CD14-positive monocyte (primary cell): ENCODE measurements at regions not wholly inside any gene's neighbourhood (a gene's known extent, or its start where the extent isn't known, plus 50 kb on each side); places are given as distances from the start of the nearest gene placed in this dataset.

Experiments
- DNase-seq, 3 donors: peaks; one replicate each; pipeline ENCODE4 v3.0.0-alpha.2; 2011 to 2022
- H2AFZ ChIP-seq: 2 replicates; pipeline ENCODE4 v1.6.0; 2012; ENCODE audit warnings: mild to moderate bottlenecking, low read depth, low read length, inconsistent platforms; ENCODE audit not compliant: insufficient read depth, poor library complexity, severe bottlenecking
- H3K27ac ChIP-seq, 2 donors: 1 replicate in 1 of 2; 2 replicates in 1 of 2; pipeline ENCODE4 v1.5.1; 2012 to 2013; ENCODE audit warnings: low read length in 2 of 2, control low read depth in 1 of 2, inconsistent platforms in 1 of 2, low read depth in 1 of 2, mild to moderate bottlenecking in 1 of 2
- H3K27me3 ChIP-seq, 2 donors: one replicate each; pipeline versions ENCODE4 v1.6.0 to v1.6.1; 2011 to 2013; ENCODE audit warnings: low read length in 2 of 2; ENCODE audit not compliant: control insufficient read depth in 2 of 2, insufficient read depth in 2 of 2
- H3K36me3 ChIP-seq, 2 donors: replicated peaks in 1 of 2; 1 replicate in 1 of 2; 2 replicates in 1 of 2; pipeline versions ENCODE4 v1.5.1 to v1.6.1; 2012 to 2013; ENCODE audit warnings: low read length in 2 of 2, control low read depth in 1 of 2, inconsistent platforms in 1 of 2, mild to moderate bottlenecking in 1 of 2; ENCODE audit not compliant: insufficient read depth in 2 of 2, control insufficient read depth in 1 of 2
- H3K4me1 ChIP-seq, 2 donors: 1 replicate in 1 of 2; 2 replicates in 1 of 2; pipeline versions ENCODE4 v1.5.1 to v1.6.1; 2012 to 2013; ENCODE audit warnings: low read length in 2 of 2, control low read depth in 1 of 2, inconsistent platforms in 1 of 2, mild to moderate bottlenecking in 1 of 2, moderate library complexity in 1 of 2; ENCODE audit not compliant: insufficient read depth in 2 of 2, control insufficient read depth in 1 of 2
- H3K4me2 ChIP-seq: replicated peaks from 2 replicates; pipeline ENCODE3; 2012; ENCODE audit warnings: low read length, moderate library complexity, mild to moderate bottlenecking; ENCODE audit not compliant: poor library complexity, severe bottlenecking; ENCODE audit errors: extremely low read depth
- H3K4me3 ChIP-seq, 3 experiments: fragments of 200-600 bp in 1 of 3; sonication (generic) in 1 of 3; replicated peaks in 1 of 3; 1 replicate in 2 of 3; 2 replicates in 1 of 3; pipeline ENCODE4 v1.5.1; 2011 to 2013; ENCODE audit warnings: low read length in 3 of 3, mild to moderate bottlenecking in 3 of 3, control low read depth in 2 of 3, low read depth in 2 of 3, inconsistent platforms in 1 of 3, moderate library complexity in 1 of 3
- H3K79me2 ChIP-seq: 2 replicates; pipeline ENCODE4 v1.6.0; 2012; ENCODE audit warnings: mild to moderate bottlenecking, control low read depth, inconsistent platforms, low read length, moderate library complexity; ENCODE audit not compliant: insufficient read depth
- H3K9ac ChIP-seq: 2 replicates; pipeline ENCODE4 v1.6.0; 2017; ENCODE audit warnings: low read length, mild to moderate bottlenecking; ENCODE audit not compliant: insufficient read depth, poor library complexity, severe bottlenecking
- H3K9me3 ChIP-seq, 2 donors: replicated peaks in 1 of 2; 1 replicate in 1 of 2; 2 replicates in 1 of 2; pipeline versions ENCODE4 v1.5.1 to v1.6.1; 2012 to 2013; ENCODE audit warnings: low read length in 2 of 2, control low read depth in 1 of 2; ENCODE audit not compliant: control insufficient read depth in 1 of 2, insufficient read depth in 1 of 2
- H4K20me1 ChIP-seq: 2 replicates; pipeline ENCODE4 v1.6.0; 2012; ENCODE audit warnings: mild to moderate bottlenecking, low read length, control low read depth, moderate library complexity; ENCODE audit not compliant: insufficient read depth
- H3K27ac Mint-ChIP-seq, 7 donors: one replicate each; pipeline ENCODE4 v1.8.0; 2020; ENCODE audit warnings: mild to moderate bottlenecking in 7 of 7, mixed read lengths in 7 of 7, moderate library complexity in 6 of 7, inconsistent platforms in 2 of 7
- H3K27me3 Mint-ChIP-seq, 3 donors: one replicate each; pipeline ENCODE4 v1.8.0; 2021 to 2022; ENCODE audit warnings: low read depth in 3 of 3, mild to moderate bottlenecking in 3 of 3, mixed read lengths in 3 of 3, moderate library complexity in 3 of 3, inconsistent platforms in 1 of 3
- H3K36me3 Mint-ChIP-seq, 2 donors: one replicate each; pipeline ENCODE4 v1.8.0; 2020; ENCODE audit warnings: mixed read lengths in 2 of 2, inconsistent platforms in 1 of 2, mild to moderate bottlenecking in 1 of 2
- H3K4me1 Mint-ChIP-seq: one replicate; pipeline ENCODE4 v1.8.0; 2020; ENCODE audit warnings: mild to moderate bottlenecking, mixed read lengths
- H3K4me3 Mint-ChIP-seq, 2 donors: one replicate each; pipeline ENCODE4 v1.8.0; 2020; ENCODE audit warnings: mild to moderate bottlenecking in 2 of 2, mixed read lengths in 2 of 2, moderate library complexity in 1 of 2
- H3K9me3 Mint-ChIP-seq, 7 donors: one replicate each; pipeline ENCODE4 v1.8.0; 2020 to 2022; ENCODE audit warnings: mixed read lengths in 7 of 7, mild to moderate bottlenecking in 6 of 7, moderate library complexity in 6 of 7, inconsistent platforms in 2 of 7
- CTCF ChIP-seq: fragments of 200-600 bp; IDR thresholded peaks from one replicate; pipeline ENCODE4 v1.8.0; 2022; ENCODE audit warnings: antibody characterized with exemption, mild to moderate bottlenecking
- WGBS: methylation state at CpG from one replicate; pipeline ENCODE4 v1.1.5; 2013; ENCODE audit warnings: missing lambda C conversion rate; ENCODE audit not compliant: insufficient coverage; 5-methylcytosine and 5-hydroxymethylcytosine counted together
- intact Hi-C, 2 donors: fragments of 100-400 bp; cut with micrococcal nuclease; formaldehyde crosslinking; loops; one replicate each; pipeline versions ENCODE4 v1.15.0 to v1.15.1; 2023

- WGBS, result 86% methylated on average over 1 of the region's 3 CpGs
- no peak overlapping the region for H3K4me3 Mint-ChIP-seq
- H3K4me1 Mint-ChIP-seq, result no peaks in the 10 kb centered on the region
- Histone ChIP-seq H3K4me3 (no peak overlapping the region), H4K20me1 (no peaks in the 10 kb centered on the region), H3K27ac (no peak overlapping the region), H2AFZ (no peak overlapping the region), H3K4me1 (no peaks in the 10 kb centered on the region), H3K4me2 (no peak overlapping the region), H3K36me3 (no peaks in the 10 kb centered on the region), H3K9ac (no peak overlapping the region), H3K79me2 (no peaks in the 10 kb centered on the region), H3K9me3 (no peaks in the 10 kb centered on the region), H3K27me3 (no peaks in the 10 kb centered on the region)
- DNase-seq, result no peak
- H3K27me3 Mint-ChIP-seq, result peaks cover 0 to 4% (median 0%) of the 10 kb centered on the region in 3 donors
- intact Hi-C loops, result no loop called here
- H3K36me3 Mint-ChIP-seq, result no peaks in the 10 kb centered on the region
- H3K27ac Mint-ChIP-seq, result no peak overlapping the region
- no peak for TF ChIP-seq CTCF
- H3K9me3 Mint-ChIP-seq, result peaks cover 0 to 6% (median 5%) of the 10 kb centered on the region in 7 donors
Observed at GRCh38 chr3:83581546-83581945, 1377.2 kb upstream of the CADM2 start.

GRCh38 chr3:83601704-83602103, 1357.1 kb upstream of the CADM2 start:
- H4K20me1 ChIP-seq, result no peaks in the 10 kb centered on the region
- Mint-ChIP-seq H3K9me3 (peaks cover 0 to 8% (median 0%) of the 10 kb centered on the region in 7 donors), H3K36me3 (no peaks in the 10 kb centered on the region), H3K4me1 (no peaks in the 10 kb centered on the region), H3K27ac (no peak overlapping the region), H3K4me3 (no peak overlapping the region), H3K27me3 (no peaks in the 10 kb centered on the region)
- H3K36me3 ChIP-seq, result no peaks in the 10 kb centered on the region
- DNase-seq, result no peak
- no peak overlapping the region for H2AFZ ChIP-seq
- no peaks in the 10 kb centered on the region for H3K9me3 ChIP-seq
- intact Hi-C loops, result no loop called here
- no peak overlapping the region for H3K4me2 ChIP-seq
- no peak overlapping the region for H3K27ac ChIP-seq
- no peak overlapping the region for H3K9ac ChIP-seq
- TF ChIP-seq CTCF, result no peak
- H3K4me1 ChIP-seq, result no peaks in the 10 kb centered on the region
- no peak overlapping the region for H3K4me3 ChIP-seq
- H3K27me3 ChIP-seq, result no peaks in the 10 kb centered on the region
- H3K79me2 ChIP-seq, result no peaks in the 10 kb centered on the region
- WGBS, result 70% methylated on average over 1 of the region's 2 CpGs
